Mammary epithelial cell (primary cell): ENCODE measurements at regions not wholly inside any gene's neighbourhood (a gene's known extent, or its start where the extent isn't known, plus 50 kb on each side); places are given as distances from the start of the nearest gene placed in this dataset.

Source experiments
- CTCF ChIP-seq, 2 donors: IDR thresholded peaks in 1 of 2; conservative IDR thresholded peaks in 1 of 2; 2 replicates each; pipeline ENCODE4 v1.5.1; 2011 to 2012; ENCODE audit warnings: inconsistent platforms in 2 of 2, low read length in 2 of 2, mild to moderate bottlenecking in 2 of 2, control low read depth in 1 of 2, low read depth in 1 of 2; ENCODE audit not compliant: insufficient read depth in 1 of 2; ENCODE audit errors: extremely low read depth in 1 of 2
- EZH2 ChIP-seq: IDR thresholded peaks from 2 replicates; pipeline ENCODE4 v1.6.1; 2012; ENCODE audit warnings: low read length, inconsistent platforms, borderline replicate concordance

- TF ChIP-seq EZH2 (no peak), CTCF (conservative IDR thresholded peaks at IDR 0.05 in 1 of 2, IDR thresholded peaks at IDR 0.05 in 1 of 2; ENCODE audit: extremely low read depth in 1 of 2, insufficient read depth in 1 of 2, low read depth in 1 of 2, low read length in 2 of 2) (peak in 1 of 2 donors; percentile 16)
These were observed 214.2 kb upstream of the TPM1 start for GRCh38 chr15:62828364-62828763.
